Activated T-cell treated with anti-CD3 and anti-CD28 coated beads, Interleukin-2, amount 50 U/mL, for 72 hours (primary cell): ENCODE measurements at regions not wholly inside any gene's neighbourhood (a gene's known extent, or its start where the extent isn't known, plus 50 kb on each side); places are given as distances from the start of the nearest gene placed in this dataset.

Source experiments
- ATAC-seq, 2 donors: fragments of 150-1000 bp; cut with Tn5 transposase; replicated peaks in 1 of 2; 2 replicates each; pipeline ENCODE4 v1.10.0; 2021; ENCODE audit warnings: moderate library complexity in 2 of 2, mild to moderate bottlenecking in 1 of 2
- DNase-seq, 2 donors: peaks; one replicate each; pipeline ENCODE4 v3.0.0; 2021 to 2022; ENCODE audit warnings: mixed read lengths in 1 of 2
- H3K27ac Mint-ChIP-seq: one replicate; pipeline ENCODE4 v1.8.0; 2022; ENCODE audit warnings: mild to moderate bottlenecking, moderate library complexity, mixed read lengths
- H3K27me3 Mint-ChIP-seq: one replicate; pipeline ENCODE4 v1.8.0; 2022; ENCODE audit warnings: low read depth, mixed read lengths
- H3K36me3 Mint-ChIP-seq, 2 donors: one replicate each; pipeline ENCODE4 v1.8.0; 2022; ENCODE audit warnings: mixed read lengths in 2 of 2, mild to moderate bottlenecking in 1 of 2; ENCODE audit not compliant: insufficient read depth in 2 of 2
- H3K4me1 Mint-ChIP-seq: one replicate; pipeline ENCODE4 v1.8.0; 2022; ENCODE audit warnings: low read depth, mixed read lengths
- H3K4me3 Mint-ChIP-seq, 2 donors: one replicate each; pipeline ENCODE4 v1.8.0; 2022; ENCODE audit warnings: mild to moderate bottlenecking in 2 of 2, mixed read lengths in 2 of 2, moderate library complexity in 2 of 2
- H3K9me3 Mint-ChIP-seq, 2 donors: one replicate each; pipeline ENCODE4 v1.8.0; 2022; ENCODE audit warnings: mixed read lengths in 2 of 2

- no peaks in the 10 kb centered on the region for H3K36me3 Mint-ChIP-seq
- H3K27ac Mint-ChIP-seq, result no peak overlapping the region
- no peaks in the 10 kb centered on the region for H3K9me3 Mint-ChIP-seq
- H3K4me3 Mint-ChIP-seq, result no peak overlapping the region
- H3K27me3 Mint-ChIP-seq, result no peaks in the 10 kb centered on the region
- ATAC-seq, result no peak
- H3K4me1 Mint-ChIP-seq, result peaks cover 24% of the 10 kb centered on the region
- no peak for DNase-seq
These were observed 49.7 kb upstream of the PRDX6 start for GRCh38 chr1:173427146-173428054.
